Cerebellar cortex (tissue), 1 donor: ENCODE measurements at regions not wholly inside any gene's neighbourhood (a gene's known extent, or its start where the extent isn't known, plus 50 kb on each side); places are given as distances from the start of the nearest gene placed in this dataset.
"Not testable (repeated sequence)": the region's sequence is repeated elsewhere in the genome, so short reads cannot be mapped to it uniquely, and the experiment has no call there.

Experiments
- DNase-seq: peaks from one replicate; pipeline ENCODE4 v3.0.0-alpha.2; 2015; ENCODE audit warnings: low spot score

- DNase-seq: no peak
Measured at GRCh38 chr9:73054091-73054490, 97.6 kb upstream of the ANXA1 start.

GRCh38 chr9:73053543-73053942, 98.1 kb upstream of the ANXA1 start:
- DNase-seq: no peak

- no peak for DNase-seq
Measured at GRCh38 chr9:73050887-73051550, 98.2 kb upstream of the ALDH1A1 start.

- DNase-seq: no peak
Measured at GRCh38 chr9:73050065-73050816, 97.4 kb upstream of the ALDH1A1 start.

- no peak for DNase-seq
Measured at GRCh38 chr9:73049280-73049679, 96.4 kb upstream of the ALDH1A1 start.

- DNase-seq: no peak
Measured at GRCh38 chr9:73046769-73047168, 93.9 kb upstream of the ALDH1A1 start.

- DNase-seq: not testable (repeated sequence)
Measured at GRCh38 chr9:73044776-73045175, 91.9 kb upstream of the ALDH1A1 start.

GRCh38 chr9:73042155-73042554, 89.3 kb upstream of the ALDH1A1 start:
- DNase-seq: no peak

GRCh38 chr9:73039271-73040263, 86.7 kb upstream of the ALDH1A1 start:
- peak; percentile 4 for DNase-seq

- peak; percentile 10 for DNase-seq
Measured at GRCh38 chr9:73038613-73039012, 85.8 kb upstream of the ALDH1A1 start.

- DNase-seq: no peak
Measured at GRCh38 chr9:73038089-73038509, 85.2 kb upstream of the ALDH1A1 start.

GRCh38 chr9:73037613-73038012, 84.8 kb upstream of the ALDH1A1 start:
- DNase-seq: no peak

GRCh38 chr9:73034962-73035361, 82.1 kb upstream of the ALDH1A1 start:
- no peak for DNase-seq

GRCh38 chr9:73031350-73031749, 78.5 kb upstream of the ALDH1A1 start:
- DNase-seq: no peak

GRCh38 chr9:73030370-73031030, 77.6 kb upstream of the ALDH1A1 start:
- no peak for DNase-seq

- DNase-seq: no peak
Measured at GRCh38 chr9:73029346-73029745, 76.5 kb upstream of the ALDH1A1 start.

GRCh38 chr9:73026375-73026774, 73.5 kb upstream of the ALDH1A1 start:
- DNase-seq: no peak

GRCh38 chr9:73024601-73025034, 71.8 kb upstream of the ALDH1A1 start:
- no peak for DNase-seq

GRCh38 chr9:73023025-73023541, 70.2 kb upstream of the ALDH1A1 start:
- DNase-seq: peak; percentile 29

GRCh38 chr9:73022353-73022752, 69.5 kb upstream of the ALDH1A1 start:
- no peak for DNase-seq

GRCh38 chr9:73020877-73021276, 68.0 kb upstream of the ALDH1A1 start:
- DNase-seq: no peak

GRCh38 chr9:73014011-73014410, 61.2 kb upstream of the ALDH1A1 start:
- DNase-seq: no peak
